Right atrium auricular region (tissue), 2 donors: ENCODE measurements at regions not wholly inside any gene's neighbourhood (a gene's known extent, or its start where the extent isn't known, plus 50 kb on each side); places are given as distances from the start of the nearest gene placed in this dataset.
A peak's percentile ranks its signal among the peaks of the same experiment; 100 is the strongest.
"Not testable (repeated sequence)": the region's sequence is repeated elsewhere in the genome, so short reads cannot be mapped to it uniquely, and the experiment has no call there.

Experiments
- DNase-seq: peaks from one replicate; pipeline ENCODE4 v3.0.0-alpha.2; 2019; ENCODE audit warnings: low spot score
- H3K27ac ChIP-seq, 2 donors: fragments of 200-600 bp; sonication (generic); 1 replicate in 1 of 2; 2 replicates in 1 of 2; pipeline ENCODE4 v1.5.1; 2016 to 2019
- H3K27me3 ChIP-seq, 2 donors: fragments of 200-600 bp; sonication (generic); one replicate each; pipeline versions ENCODE4 v1.5.1 to v1.6.0; 2017 to 2019
- H3K36me3 ChIP-seq: fragments of 200-600 bp; sonication (generic); one replicate; pipeline ENCODE4 v1.5.1; 2016
- H3K4me1 ChIP-seq, 2 donors: fragments of 200-600 bp; sonication (generic); one replicate each; pipeline versions ENCODE4 v1.5.1 to v1.6.0; 2017 to 2019
- H3K4me3 ChIP-seq, 2 donors: fragments of 200-600 bp; sonication (generic); 1 replicate in 1 of 2; 2 replicates in 1 of 2; pipeline ENCODE4 v1.5.1; 2017 to 2019; ENCODE audit warnings: mild to moderate bottlenecking in 1 of 2, moderate library complexity in 1 of 2
- H3K9me3 ChIP-seq, 2 donors: fragments of 200-600 bp; sonication (generic); one replicate each; pipeline ENCODE4 v1.5.1; 2019
- CTCF ChIP-seq, 2 donors: fragments of 200-600 bp; sonication (generic); IDR thresholded peaks; one replicate each; pipeline ENCODE4 v1.5.1; 2019; ENCODE audit warnings: antibody characterized with exemption in 2 of 2

GRCh38 chr5:138668451-138669380 lies 84.5 kb upstream of the CTNNA1 start:
- H3K27me3 ChIP-seq, result no peaks in the 10 kb centered on the region
- peaks cover 0 to 33% of the 10 kb centered on the region in 2 donors for H3K4me1 ChIP-seq
- DNase-seq, result no peak
- no peaks in the 10 kb centered on the region for H3K36me3 ChIP-seq
- H3K27ac ChIP-seq, result peak overlapping the region; percentile 78 to 92
- H3K4me3 ChIP-seq, result no peak overlapping the region
- no peaks in the 10 kb centered on the region for H3K9me3 ChIP-seq
- TF ChIP-seq CTCF (IDR thresholded peaks at IDR 0.05), result no peak

GRCh38 chr5:138667782-138668331 lies 85.4 kb upstream of the CTNNA1 start:
- not testable (repeated sequence) for H3K36me3 ChIP-seq, H3K4me3 ChIP-seq, H3K9me3 ChIP-seq, DNase-seq, H3K27me3 ChIP-seq
- Histone ChIP-seq H3K27ac (peak overlapping the region; percentile 76 to 92), H3K4me1 (peaks cover 0 to 41% of the 10 kb centered on the region in 2 donors)

- H3K27ac ChIP-seq, result peak overlapping the region; percentile 76 to 92
Measured at GRCh38 chr5:138666226-138666742, 86.9 kb upstream of the CTNNA1 start.

GRCh38 chr5:138665261-138665660 lies 88.0 kb upstream of the CTNNA1 start:
- no peaks in the 10 kb centered on the region for H3K36me3 ChIP-seq
- no peak overlapping the region for H3K4me3 ChIP-seq
- no peak for DNase-seq
- TF ChIP-seq CTCF (IDR thresholded peaks at IDR 0.05), result no peak
- no peaks in the 10 kb centered on the region for H3K9me3 ChIP-seq
- H3K4me1 ChIP-seq, result peaks cover 0 to 42% of the 10 kb centered on the region in 2 donors
- H3K27ac ChIP-seq, result peak overlapping the region in 1 of 2 donors; percentile 76
- no peaks in the 10 kb centered on the region for H3K27me3 ChIP-seq

More at GRCh38 chr5:138666226-138666742, 86.9 kb upstream of the CTNNA1 start:
- Histone ChIP-seq H3K4me1 (peaks cover 0 to 42% of the 10 kb centered on the region in 2 donors), H3K4me3 (no peak overlapping the region), H3K36me3 (no peaks in the 10 kb centered on the region), H3K9me3 (no peaks in the 10 kb centered on the region), H3K27me3 (no peaks in the 10 kb centered on the region)
- no peak for DNase-seq
- TF ChIP-seq CTCF (IDR thresholded peaks at IDR 0.05), result no peak

- DNase-seq, result no peak
- peaks cover 0 to 42% of the 10 kb centered on the region in 2 donors for H3K4me1 ChIP-seq
Measured at GRCh38 chr5:138664276-138664943, 88.8 kb upstream of the CTNNA1 start.

More at GRCh38 chr5:138664276-138664943, 88.8 kb upstream of the CTNNA1 start:
- H3K36me3 ChIP-seq, result no peaks in the 10 kb centered on the region
- no peak for TF ChIP-seq CTCF (IDR thresholded peaks at IDR 0.05)
- H3K27me3 ChIP-seq, result no peaks in the 10 kb centered on the region
- H3K27ac ChIP-seq, result peak overlapping the region in 1 of 2 donors; percentile 4
- no peak overlapping the region for H3K4me3 ChIP-seq
- no peaks in the 10 kb centered on the region for H3K9me3 ChIP-seq
